Activated T-cell treated with anti-CD3 and anti-CD28 coated beads for 48 hours (primary cell): ENCODE measurements at regions not wholly inside any gene's neighbourhood (a gene's known extent, or its start where the extent isn't known, plus 50 kb on each side); places are given as distances from the start of the nearest gene placed in this dataset.
A peak's percentile ranks its signal among the peaks of the same experiment; 100 is the strongest.

Source experiments
- DNase-seq: peaks from one replicate; pipeline ENCODE4 v3.0.0-alpha.2; 2020; ENCODE audit warnings: low read depth

DNA sequence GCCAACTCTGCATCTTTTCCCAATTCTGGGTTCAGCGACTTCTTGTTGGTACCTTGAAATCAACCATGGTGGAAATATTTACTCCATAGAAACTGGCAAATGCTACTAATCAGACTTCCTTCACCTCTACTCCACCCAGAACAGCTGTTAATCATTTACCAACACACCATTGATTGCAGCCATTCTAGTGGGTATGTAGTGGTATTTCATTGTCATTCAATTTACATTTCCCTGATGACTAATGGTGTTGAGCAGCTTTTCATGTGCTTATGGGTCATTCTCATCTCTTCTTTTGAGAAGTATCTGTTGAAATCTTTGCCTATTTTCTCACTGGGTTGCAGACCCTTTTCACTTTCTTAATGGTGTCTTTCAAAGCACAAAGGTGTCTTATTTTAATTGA lies 122.4 kb upstream of the MSX2 start:
- no peak for DNase-seq

DNA sequence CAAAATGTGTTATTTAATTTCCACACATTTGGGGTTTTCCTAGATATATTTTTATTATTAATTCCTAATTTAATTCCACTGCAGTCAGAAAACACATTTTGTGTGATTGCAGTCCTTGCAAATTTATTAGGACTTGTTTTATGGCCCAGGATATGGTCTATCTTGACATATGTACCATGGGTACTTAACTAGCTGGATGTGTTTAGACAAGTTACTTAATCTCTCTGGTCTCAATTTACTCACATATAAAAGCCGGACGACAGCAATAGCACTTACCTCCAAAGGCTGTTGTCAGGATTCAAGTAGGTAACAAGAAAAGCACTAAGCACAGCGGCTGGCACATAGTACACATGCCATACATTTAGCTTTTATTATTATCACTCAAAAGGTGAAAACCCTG lies 118.2 kb upstream of the MSX2 start:
- no peak for DNase-seq

GRCh38 chr5:174606646-174607045 lies 117.7 kb upstream of the MSX2 start:
- DNase-seq: no peak

DNA sequence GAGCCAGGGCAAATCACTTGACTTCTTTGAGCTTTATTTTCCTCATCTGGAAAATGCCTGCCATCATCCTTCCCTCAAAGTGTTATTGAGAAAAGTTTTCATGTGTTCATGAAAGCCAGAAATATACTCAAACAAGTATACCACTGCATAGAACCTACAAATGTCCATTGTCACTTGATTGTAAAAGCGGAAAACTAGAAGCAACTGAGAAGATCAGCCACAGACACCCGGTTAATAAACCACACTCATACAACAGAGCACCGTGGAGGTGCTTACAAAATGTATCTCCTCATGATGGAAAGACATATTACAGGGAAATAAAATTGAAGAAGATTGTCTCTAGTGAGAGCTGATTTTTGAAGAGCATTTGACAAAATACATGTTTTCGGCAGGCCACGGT lies 117.2 kb upstream of the MSX2 start:
- no peak for DNase-seq

DNA sequence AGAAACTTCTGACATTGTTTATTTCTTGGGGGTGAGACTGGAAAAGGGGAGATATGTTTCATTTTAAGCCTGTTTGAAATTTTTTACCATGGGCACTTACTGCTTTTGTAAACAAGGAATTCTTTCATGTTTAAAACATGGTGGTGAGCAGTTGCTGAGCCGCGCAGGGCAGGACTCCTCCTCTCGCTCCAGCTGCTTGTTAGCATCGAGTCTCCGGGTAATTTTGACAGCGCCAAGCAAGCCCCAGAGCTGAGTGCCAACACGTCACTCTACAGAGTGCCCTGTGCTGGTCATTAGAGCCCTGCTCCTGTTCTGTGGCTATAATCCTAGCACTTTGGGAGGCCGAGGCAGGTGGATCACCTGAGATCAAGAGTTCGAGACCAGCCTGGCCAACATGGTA lies 116.5 kb upstream of the MSX2 start:
- DNase-seq: no peak

- peak; percentile 1 for DNase-seq
Observed at GRCh38 chr5:174608631-174609097, 115.7 kb upstream of the MSX2 start.

- DNase-seq: no peak
Observed at GRCh38 chr5:174609116-174609515, 115.3 kb upstream of the MSX2 start.

DNA sequence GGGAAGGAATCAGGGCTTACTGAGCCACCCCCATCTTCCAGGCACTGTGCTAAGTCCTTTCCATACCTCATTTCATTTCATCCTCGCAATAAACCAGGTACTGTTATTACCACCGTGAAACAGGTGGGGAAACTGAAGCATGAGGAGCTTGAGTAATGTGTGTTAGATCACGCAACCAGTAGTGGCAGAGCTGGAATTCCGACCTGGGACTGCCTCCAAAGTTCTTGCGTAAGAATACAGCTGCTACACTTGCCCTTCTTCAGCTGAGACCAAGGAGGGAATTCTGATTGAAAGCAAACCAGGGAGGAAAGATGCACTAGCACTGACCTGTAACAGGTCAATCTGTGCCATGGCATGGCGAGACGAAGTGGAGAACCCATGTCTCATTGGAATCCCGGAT lies 113.4 kb upstream of the MSX2 start:
- no peak for DNase-seq

GRCh38 chr5:174612686-174613085 lies 111.7 kb upstream of the MSX2 start:
- no peak for DNase-seq

DNA sequence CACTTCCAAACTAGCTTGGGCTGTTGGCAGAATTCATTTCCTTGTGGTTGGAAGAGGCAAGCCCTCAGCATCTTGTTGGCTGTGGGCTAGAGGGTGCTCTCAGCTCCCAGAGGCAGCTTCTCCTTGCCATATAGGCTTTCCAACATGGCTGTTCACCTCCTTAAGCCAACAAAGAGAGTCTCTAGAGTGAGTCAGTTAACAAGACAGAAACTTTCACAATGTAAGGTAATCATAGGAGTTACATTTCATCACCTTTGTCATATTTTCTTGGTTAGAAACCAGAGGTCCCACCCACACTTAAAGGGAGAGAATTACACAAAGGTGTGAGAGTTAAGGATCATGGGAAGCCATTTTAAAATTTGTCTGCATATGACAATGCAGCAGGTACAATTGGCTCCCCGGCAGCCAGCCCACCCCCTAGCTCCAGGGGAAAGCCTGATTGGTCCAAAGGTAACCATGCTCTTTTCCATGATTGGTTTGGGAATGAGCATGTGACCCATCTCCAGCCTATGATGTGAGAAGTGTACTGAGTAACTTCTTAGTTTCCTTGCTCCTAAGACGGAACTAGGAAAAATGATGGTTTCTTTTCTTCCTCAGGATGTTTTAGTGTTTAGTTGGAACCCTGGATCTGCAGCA lies 109.8 kb upstream of the MSX2 start:
- no peak for DNase-seq

GRCh38 chr5:174616036-174616435 lies 108.3 kb upstream of the MSX2 start:
- DNase-seq: no peak

GRCh38 chr5:174617285-174617684 lies 107.1 kb upstream of the MSX2 start:
- no peak for DNase-seq

- DNase-seq: no peak
Observed at GRCh38 chr5:174617910-174618309, 106.5 kb upstream of the MSX2 start.

- no peak for DNase-seq
Observed at GRCh38 chr5:174618589-174618988, 105.8 kb upstream of the MSX2 start.

GRCh38 chr5:174622067-174622466 lies 102.3 kb upstream of the MSX2 start:
- DNase-seq: no peak

DNA sequence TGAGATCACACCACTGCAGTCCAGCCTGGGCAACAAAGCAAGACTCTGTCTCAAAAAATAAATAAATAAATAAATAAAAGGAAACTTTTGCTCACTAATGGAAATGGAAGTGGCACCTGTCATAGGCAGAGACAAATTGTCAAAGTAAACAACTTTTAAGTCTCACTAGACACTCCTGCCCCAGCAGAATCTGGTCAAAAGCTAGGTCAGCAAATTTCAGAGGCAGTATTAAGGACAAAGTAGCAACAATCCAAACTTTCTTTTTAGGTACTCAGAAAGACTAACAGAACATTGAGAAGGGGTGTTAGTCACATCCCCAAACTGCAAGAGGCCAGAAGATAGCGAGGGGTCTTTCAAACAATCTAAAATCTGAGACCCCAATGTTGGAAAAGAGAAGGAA lies 101.4 kb upstream of the MSX2 start:
- DNase-seq: no peak

DNA sequence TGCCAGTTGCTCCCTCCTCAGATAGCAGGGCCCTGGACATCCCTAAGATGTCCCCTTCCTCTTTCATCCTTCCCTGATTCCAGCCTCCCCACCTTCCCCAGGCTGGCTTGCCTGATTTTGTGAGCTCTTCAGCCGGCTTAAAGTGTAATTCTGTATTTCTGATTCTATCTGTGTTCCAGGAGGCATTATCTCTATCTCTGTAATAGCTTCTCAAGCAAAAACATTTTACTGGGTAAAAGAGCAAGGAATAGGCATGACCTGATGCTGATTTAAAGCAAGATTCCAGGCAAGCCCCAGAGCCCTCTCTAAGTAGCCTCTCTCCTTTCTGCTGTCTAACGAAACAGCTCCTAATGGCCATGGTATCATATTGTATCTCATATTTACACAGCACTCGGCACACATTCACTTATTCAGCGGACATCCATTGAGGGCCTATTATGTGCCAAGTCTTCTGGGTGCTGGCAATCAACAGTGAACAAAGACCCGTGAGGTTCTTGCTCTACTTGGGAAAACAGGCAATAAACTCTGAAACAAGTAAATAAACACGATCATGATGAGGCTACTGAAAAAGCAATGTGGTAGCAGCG lies 100.9 kb upstream of the MSX2 start:
- DNase-seq: no peak

DNA sequence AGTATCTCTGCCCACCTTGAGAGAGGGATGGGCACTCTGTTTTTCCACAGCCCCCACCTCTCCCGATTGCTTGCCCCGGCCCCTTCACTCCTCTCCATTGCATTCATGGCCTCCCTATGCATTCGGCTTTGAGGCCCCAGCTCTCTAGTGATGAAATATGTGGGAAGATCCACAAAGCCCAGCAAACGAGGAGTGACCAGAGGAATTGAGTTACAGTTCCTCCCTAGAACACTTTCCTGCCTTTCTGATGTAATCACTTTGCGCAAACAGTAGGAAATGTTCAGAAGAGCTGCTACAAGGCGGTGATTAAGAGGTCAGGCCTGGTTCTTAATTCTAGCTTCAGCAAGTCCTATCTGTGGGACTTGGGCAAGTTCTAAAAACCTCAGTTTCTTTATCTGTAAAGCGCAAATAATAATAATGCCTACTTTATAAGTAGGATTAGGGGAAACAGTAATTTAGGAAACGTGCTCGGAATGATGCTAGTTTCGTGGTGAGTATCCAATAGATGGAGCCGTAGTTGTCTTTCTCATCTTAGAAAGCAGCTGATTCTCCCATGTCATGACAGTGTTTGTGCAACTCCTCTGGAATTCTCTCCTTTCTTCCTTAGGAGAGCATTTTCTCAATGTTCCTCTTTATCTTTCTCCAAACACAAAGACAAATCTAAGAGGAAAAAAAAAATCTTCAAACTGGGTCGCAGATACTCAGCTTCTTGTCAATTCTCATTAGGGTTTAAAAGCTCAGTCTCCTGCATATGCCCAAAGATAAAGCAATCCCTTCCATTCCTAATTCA lies 99.5 kb upstream of the MSX2 start:
- no peak for DNase-seq

DNA sequence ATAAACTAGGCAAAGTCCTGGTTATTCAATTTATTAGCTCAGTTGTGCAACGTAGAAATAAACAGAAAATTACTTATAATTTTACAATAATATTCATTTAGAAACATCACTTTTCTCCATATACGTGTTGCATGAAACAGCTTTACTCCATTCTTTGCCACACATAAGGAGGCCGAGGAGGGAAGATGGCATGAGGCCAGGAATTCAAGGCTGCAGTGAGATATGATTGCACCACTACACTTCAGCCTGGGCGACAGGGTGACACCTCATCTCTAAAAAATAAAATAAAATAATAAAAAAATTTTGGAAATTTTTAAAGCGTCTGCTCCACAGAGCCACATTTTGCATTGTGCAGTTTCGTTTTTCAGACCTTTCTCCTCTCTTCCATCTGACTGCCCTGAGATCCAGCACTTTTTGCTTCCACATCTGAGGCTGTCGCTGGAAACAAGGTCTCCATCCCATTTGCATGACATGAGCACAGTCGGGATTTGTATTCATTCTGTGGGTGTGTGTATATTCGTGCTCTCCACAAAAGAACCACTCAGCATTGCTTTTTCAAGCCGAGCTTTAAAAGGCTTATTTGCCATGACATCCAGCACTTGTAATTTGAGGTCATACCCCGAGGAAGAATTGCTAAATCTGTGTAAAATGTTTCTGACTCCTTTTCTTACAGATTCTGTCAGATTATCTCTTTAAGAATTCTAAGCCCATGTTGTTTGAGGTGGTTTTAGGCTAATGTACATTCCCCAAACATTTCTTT lies 98.6 kb upstream of the MSX2 start:
- DNase-seq: no peak

GRCh38 chr5:174626369-174626920 lies 97.9 kb upstream of the MSX2 start:
- no peak for DNase-seq

GRCh38 chr5:174636094-174636493 lies 88.3 kb upstream of the MSX2 start:
- no peak for DNase-seq

GRCh38 chr5:174642816-174643405 lies 81.5 kb upstream of the MSX2 start:
- no peak for DNase-seq
